ENCODE measurements at regions not wholly inside any gene's neighbourhood (a gene's known extent, or its start where the extent isn't known, plus 50 kb on each side); places are given as distances from the start of the nearest gene placed in this dataset.

- Histone ChIP-seq H3K79me2 (ENCODE audit: insufficient read depth, low read length) (no peaks in the 10 kb centered on the region), H3K18ac (ENCODE audit: insufficient read length, low read depth, low read length) (no peak overlapping the region), H2BK20ac (ENCODE audit: low read depth, low read length, poor library complexity, severe bottlenecking) (no peak overlapping the region), H3K4me1 (ENCODE audit: insufficient read depth, low read length) (no peaks in the 10 kb centered on the region), H3K9me3 (ENCODE audit: control insufficient read depth, low read depth, low read length) (no peaks in the 10 kb centered on the region), H3K27ac (ENCODE audit: insufficient read length, low read depth, low read length) (no peak overlapping the region), H2BK120ac (ENCODE audit: low read depth, low read length, poor library complexity, severe bottlenecking) (no peak overlapping the region), H3K27me3 (ENCODE audit: insufficient read depth, low read length) (no peaks in the 10 kb centered on the region), H2AK5ac (ENCODE audit: insufficient read length, low read length) (no peak overlapping the region), H4K8ac (replicated peaks; ENCODE audit: insufficient read length, low read depth, low read length) (no peak overlapping the region), H2BK5ac (ENCODE audit: insufficient read length, low read length) (no peak overlapping the region), H3K9ac (ENCODE audit: extremely low read depth, insufficient read length, low read length) (no peak overlapping the region), H3K79me1 (ENCODE audit: insufficient read depth, low read depth, low read length, poor library complexity, severe bottlenecking) (no peaks in the 10 kb centered on the region), H2AFZ (ENCODE audit: low read length) (no peak overlapping the region), H3T11ph (ENCODE audit: low read length) (no peak overlapping the region), H3K14ac (ENCODE audit: insufficient read depth, low read length) (no peak overlapping the region), H3K23me2 (ENCODE audit: insufficient read length, low read depth, low read length, poor library complexity, severe bottlenecking) (no peaks in the 10 kb centered on the region), H2BK12ac (ENCODE audit: insufficient read length, low read depth, low read length) (no peak overlapping the region), H3K56ac (ENCODE audit: insufficient read length, low read depth, low read length) (no peak overlapping the region), H3K4me2 (ENCODE audit: insufficient read depth, insufficient read length, low read length) (no peak overlapping the region), H2BK15ac (ENCODE audit: low read depth, low read length) (no peak overlapping the region), H4K91ac (ENCODE audit: insufficient read length, low read depth, low read length) (no peak overlapping the region), H3K4ac (ENCODE audit: low read depth, low read length) (no peak overlapping the region), H4K20me1 (ENCODE audit: control insufficient read depth, insufficient read depth, insufficient read length) (no peaks in the 10 kb centered on the region), H3K23ac (ENCODE audit: insufficient read length, low read depth, low read length) (no peak overlapping the region), H4K5ac (ENCODE audit: insufficient read length, low read depth, low read length) (no peak overlapping the region)
- no peak for TF ChIP-seq CTCF (conservative IDR thresholded peaks at IDR 0.05)
- Mint-ChIP-seq H3K4me1 (no peaks in the 10 kb centered on the region), H3K27ac (no peak overlapping the region), H3K9me3 (no peaks in the 10 kb centered on the region), H3K27me3 (ENCODE audit: low read depth) (no peaks in the 10 kb centered on the region; the same call in 1 of the 2 replicates), H3K4me3 (no peak overlapping the region), H3K36me3 (ENCODE audit: insufficient read depth in 1 of 3, low read depth in 3 of 3) (no peaks in the 10 kb centered on the region)
- WGBS (ENCODE audit: extremely low coverage, insufficient read length, low lambda C conversion rate) = no CpG with 5 or more reads among the region's 2 CpGs
- no peak for DNase-seq
Measured at GRCh38 chr4:14896656-14897175, 105.6 kb upstream of the CPEB2 start.

Measured in H9 (cell line).